Activated CD4-positive, alpha-beta T cell treated with anti-CD3 and anti-CD28 coated beads, Interleukin-2, amount 10 ng/mL, durations not matched to agents 7 days and 5 days (primary cell): ENCODE measurements at regions not wholly inside any gene's neighbourhood (a gene's known extent, or its start where the extent isn't known, plus 50 kb on each side); places are given as distances from the start of the nearest gene placed in this dataset.
"Not testable (repeated sequence)": the region's sequence is repeated elsewhere in the genome, so short reads cannot be mapped to it uniquely, and the experiment has no call there.

Experiments used
- CTCF ChIA-PET: fragments of 350-600 bp; sonication (Branson Sonifier 250); formaldehyde crosslinking; loops from one replicate; lab custom pipeline; 2021; ENCODE audit warnings: antibody characterized with exemption; lab: Charles Lee
- POLR2A ChIA-PET: fragments of 350-600 bp; sonication (Branson Sonifier 250); formaldehyde crosslinking; loops from one replicate; lab custom pipeline; 2021; ENCODE audit warnings: antibody characterized with exemption; lab: Charles Lee
- DNase-seq: peaks from one replicate; pipeline ENCODE4 v3.0.0-alpha.2; 2020
- H3K27ac Mint-ChIP-seq: one replicate; pipeline ENCODE4 v1.8.0; 2021; ENCODE audit warnings: mild to moderate bottlenecking, moderate library complexity, mixed read lengths
- H3K27me3 Mint-ChIP-seq: one replicate; pipeline ENCODE4 v1.8.0; 2021; ENCODE audit warnings: mixed read lengths
- H3K36me3 Mint-ChIP-seq: one replicate; pipeline ENCODE4 v1.8.0; 2021; ENCODE audit warnings: low read depth, mixed read lengths
- H3K4me1 Mint-ChIP-seq: one replicate; pipeline ENCODE4 v1.8.0; 2021; ENCODE audit warnings: mixed read lengths
- H3K4me3 Mint-ChIP-seq: one replicate; pipeline ENCODE4 v1.8.0; 2021; ENCODE audit warnings: mild to moderate bottlenecking, moderate library complexity, mixed read lengths
- H3K9me3 Mint-ChIP-seq: one replicate; pipeline ENCODE4 v1.8.0; 2021; ENCODE audit warnings: mixed read lengths

GRCh38 chr1:90820745-90821144 lies 103.6 kb upstream of the BARHL2 start:
- DNase-seq = no peak
- ChIA-PET CTCF (no interaction called here), POLR2A (no interaction called here)
- Mint-ChIP-seq H3K9me3 (no peaks in the 10 kb centered on the region), H3K36me3 (no peaks in the 10 kb centered on the region), H3K4me3 (no peak overlapping the region), H3K27me3 (peaks cover 25% of the 10 kb centered on the region), H3K27ac (no peak overlapping the region), H3K4me1 (no peaks in the 10 kb centered on the region)

GRCh38 chr1:90817399-90817798 lies 100.3 kb upstream of the BARHL2 start:
- CTCF ChIA-PET = no interaction called here
- Mint-ChIP-seq H3K36me3 (no peaks in the 10 kb centered on the region), H3K4me1 (no peaks in the 10 kb centered on the region), H3K27ac (no peak overlapping the region), H3K27me3 (peaks cover 13% of the 10 kb centered on the region), H3K4me3 (no peak overlapping the region), H3K9me3 (no peaks in the 10 kb centered on the region)
- DNase-seq = no peak
- POLR2A ChIA-PET = no interaction called here

GRCh38 chr1:90812237-90812636 lies 95.1 kb upstream of the BARHL2 start:
- CTCF ChIA-PET, H3K4me3 Mint-ChIP-seq, H3K27ac Mint-ChIP-seq, H3K9me3 Mint-ChIP-seq, POLR2A ChIA-PET, H3K4me1 Mint-ChIP-seq, DNase-seq, H3K36me3 Mint-ChIP-seq: not testable (repeated sequence)
- peaks cover 24% of the 10 kb centered on the region for H3K27me3 Mint-ChIP-seq

- H3K9me3 Mint-ChIP-seq, H3K4me1 Mint-ChIP-seq, POLR2A ChIA-PET, H3K4me3 Mint-ChIP-seq, H3K27ac Mint-ChIP-seq, DNase-seq, H3K36me3 Mint-ChIP-seq: not testable (repeated sequence)
- peaks cover 24% of the 10 kb centered on the region for H3K27me3 Mint-ChIP-seq
- CTCF ChIA-PET = interaction anchor here (0.6 kb wide), 1 partner anchor 30 kb away, joined by 4 read pairs; no protein-coding TSS in a partner anchor
These were observed 94.4 kb upstream of the BARHL2 start for GRCh38 chr1:90811444-90811950.

GRCh38 chr1:90810681-90811080 lies 93.6 kb upstream of the BARHL2 start:
- Mint-ChIP-seq H3K9me3 (no peaks in the 10 kb centered on the region), H3K27me3 (peaks cover 19% of the 10 kb centered on the region), H3K27ac (no peak overlapping the region), H3K36me3 (no peaks in the 10 kb centered on the region), H3K4me3 (no peak overlapping the region), H3K4me1 (no peaks in the 10 kb centered on the region)
- ChIA-PET CTCF (interaction anchor here (0.6 kb wide), 1 partner anchor 29 kb away, joined by 4 read pairs; no protein-coding TSS in a partner anchor), POLR2A (no interaction called here)
- DNase-seq = no peak

GRCh38 chr1:90809996-90810395 lies 92.9 kb upstream of the BARHL2 start:
- Mint-ChIP-seq H3K4me1 (no peaks in the 10 kb centered on the region), H3K4me3 (no peak overlapping the region), H3K36me3 (no peaks in the 10 kb centered on the region), H3K27ac (no peak overlapping the region), H3K27me3 (peaks cover 23% of the 10 kb centered on the region), H3K9me3 (no peaks in the 10 kb centered on the region)
- ChIA-PET CTCF (no interaction called here), POLR2A (no interaction called here)
- DNase-seq = no peak

- no peaks in the 10 kb centered on the region for H3K4me1 Mint-ChIP-seq
- CTCF ChIA-PET = interaction anchor here (1.0 kb wide), 1 partner anchor 13 kb away, joined by 3 read pairs; no protein-coding TSS in a partner anchor
- peaks cover 26% of the 10 kb centered on the region for H3K27me3 Mint-ChIP-seq
These were observed 92.0 kb upstream of the BARHL2 start for GRCh38 chr1:90809093-90809492.

GRCh38 chr1:90807329-90807728 lies 90.2 kb upstream of the BARHL2 start:
- no peak for DNase-seq
- Mint-ChIP-seq H3K4me3 (no peak overlapping the region), H3K36me3 (no peaks in the 10 kb centered on the region), H3K27me3 (peaks cover 29% of the 10 kb centered on the region), H3K9me3 (no peaks in the 10 kb centered on the region), H3K4me1 (no peaks in the 10 kb centered on the region), H3K27ac (no peak overlapping the region)
- CTCF ChIA-PET = interaction anchor here (1.3 kb wide), 1 partner anchor 9 kb away, joined by 3 read pairs; no protein-coding TSS in a partner anchor
- POLR2A ChIA-PET = no interaction called here

More at GRCh38 chr1:90809093-90809492, 92.0 kb upstream of the BARHL2 start:
- POLR2A ChIA-PET = no interaction called here
- H3K36me3 Mint-ChIP-seq = no peaks in the 10 kb centered on the region
- no peak overlapping the region for H3K4me3 Mint-ChIP-seq
- DNase-seq = no peak
- no peak overlapping the region for H3K27ac Mint-ChIP-seq
- H3K9me3 Mint-ChIP-seq = no peaks in the 10 kb centered on the region

GRCh38 chr1:90802622-90803021 lies 85.5 kb upstream of the BARHL2 start:
- CTCF ChIA-PET = no interaction called here
- POLR2A ChIA-PET = no interaction called here
- no peak for DNase-seq
- Mint-ChIP-seq H3K9me3 (no peaks in the 10 kb centered on the region), H3K27ac (no peak overlapping the region), H3K27me3 (peaks cover 27% of the 10 kb centered on the region), H3K36me3 (no peaks in the 10 kb centered on the region), H3K4me1 (no peaks in the 10 kb centered on the region), H3K4me3 (no peak overlapping the region)

- Mint-ChIP-seq H3K27ac (no peak overlapping the region), H3K36me3 (no peaks in the 10 kb centered on the region), H3K9me3 (no peaks in the 10 kb centered on the region), H3K27me3 (peaks cover 27% of the 10 kb centered on the region), H3K4me3 (no peak overlapping the region), H3K4me1 (no peaks in the 10 kb centered on the region)
- ChIA-PET POLR2A (no interaction called here), CTCF (no interaction called here)
- DNase-seq = no peak
These were observed 83.1 kb upstream of the BARHL2 start for GRCh38 chr1:90800012-90800717.

GRCh38 chr1:90799326-90799725 lies 82.2 kb upstream of the BARHL2 start:
- peaks cover 25% of the 10 kb centered on the region for H3K27me3 Mint-ChIP-seq
- POLR2A ChIA-PET = no interaction called here
- no peaks in the 10 kb centered on the region for H3K4me1 Mint-ChIP-seq
- no peaks in the 10 kb centered on the region for H3K36me3 Mint-ChIP-seq
- no peak overlapping the region for H3K27ac Mint-ChIP-seq
- no peak for DNase-seq
- H3K4me3 Mint-ChIP-seq = no peak overlapping the region
- CTCF ChIA-PET = no interaction called here
- no peaks in the 10 kb centered on the region for H3K9me3 Mint-ChIP-seq

- Mint-ChIP-seq H3K4me1 (no peaks in the 10 kb centered on the region), H3K9me3 (no peaks in the 10 kb centered on the region), H3K27me3 (peaks cover 25% of the 10 kb centered on the region), H3K27ac (no peak overlapping the region), H3K36me3 (no peaks in the 10 kb centered on the region), H3K4me3 (no peak overlapping the region)
- ChIA-PET POLR2A (no interaction called here), CTCF (no interaction called here)
- DNase-seq = no peak
These were observed 81.8 kb upstream of the BARHL2 start for GRCh38 chr1:90798883-90799282.

GRCh38 chr1:90798344-90798743 lies 81.2 kb upstream of the BARHL2 start:
- no peaks in the 10 kb centered on the region for H3K4me1 Mint-ChIP-seq
- ChIA-PET CTCF (no interaction called here), POLR2A (no interaction called here)
- H3K36me3 Mint-ChIP-seq = no peaks in the 10 kb centered on the region
- DNase-seq = no peak
- H3K27me3 Mint-ChIP-seq = peaks cover 22% of the 10 kb centered on the region
- no peak overlapping the region for H3K27ac Mint-ChIP-seq
- no peak overlapping the region for H3K4me3 Mint-ChIP-seq
- no peaks in the 10 kb centered on the region for H3K9me3 Mint-ChIP-seq
